GM12873 (cell line): ENCODE measurements at regions not wholly inside any gene's neighbourhood (a gene's known extent, or its start where the extent isn't known, plus 50 kb on each side); places are given as distances from the start of the nearest gene placed in this dataset.

Source experiments
- CTCF ChIP-seq: IDR thresholded peaks from 2 replicates; pipeline ENCODE4 v1.5.1; 2012; ENCODE audit warnings: low read depth, mild to moderate bottlenecking, moderate library complexity, low read length, control low read depth; ENCODE audit not compliant: insufficient read depth; ENCODE audit errors: missing control alignments

GRCh38 chr5:125794922-125795321 is 628.3 kb upstream of the GRAMD2B start:
- TF ChIP-seq CTCF, result no peak

- TF ChIP-seq CTCF, result no peak
Measured at GRCh38 chr5:125798307-125798706, 624.9 kb upstream of the GRAMD2B start.

- no peak for TF ChIP-seq CTCF
Measured at GRCh38 chr5:125812651-125813050, 610.6 kb upstream of the GRAMD2B start.

GRCh38 chr5:125813221-125813974 is 609.8 kb upstream of the GRAMD2B start:
- TF ChIP-seq CTCF, result no peak

- no peak for TF ChIP-seq CTCF
Measured at GRCh38 chr5:125814119-125814518, 609.1 kb upstream of the GRAMD2B start.

GRCh38 chr5:125823572-125823971 is 599.6 kb upstream of the GRAMD2B start:
- no peak for TF ChIP-seq CTCF

GRCh38 chr5:125826214-125826613 is 597.0 kb upstream of the GRAMD2B start:
- no peak for TF ChIP-seq CTCF
